GM18870 (cell line): ENCODE measurements at regions not wholly inside any gene's neighbourhood (a gene's known extent, or its start where the extent isn't known, plus 50 kb on each side); places are given as distances from the start of the nearest gene placed in this dataset.
A peak's percentile ranks its signal among the peaks of the same experiment; 100 is the strongest.

Source experiments
- ATAC-seq: cut with Tn5 transposase; IDR thresholded peaks from one replicate; pipeline ENCODE4 v1.9.1; 2021; ENCODE audit warnings: moderate library complexity; ENCODE audit not compliant: unreplicated experiment

GRCh38 chr5:57338068-57338867, 144.3 kb downstream of the ACTBL2 start:
- peak; percentile 57 for ATAC-seq

- no peak for ATAC-seq
Measured at GRCh38 chr5:57335092-57335660, 147.4 kb downstream of the ACTBL2 start.

GRCh38 chr5:57334475-57334874, 148.1 kb downstream of the ACTBL2 start:
- ATAC-seq: no peak

GRCh38 chr5:57332361-57332760, 150.2 kb downstream of the ACTBL2 start:
- ATAC-seq: no peak

GRCh38 chr5:57327561-57328367, 153.9 kb downstream of the GPBP1 start:
- no peak for ATAC-seq

GRCh38 chr5:57325678-57326397, 152.0 kb downstream of the GPBP1 start:
- no peak for ATAC-seq

- ATAC-seq: no peak
Measured at GRCh38 chr5:57324861-57325260, 151.0 kb downstream of the GPBP1 start.

GRCh38 chr5:57324181-57324580, 150.3 kb downstream of the GPBP1 start:
- ATAC-seq: no peak

- no peak for ATAC-seq
Measured at GRCh38 chr5:57320582-57320981, 146.7 kb downstream of the GPBP1 start.

- ATAC-seq: no peak
Measured at GRCh38 chr5:57319628-57320027, 145.8 kb downstream of the GPBP1 start.

- ATAC-seq: no peak
Measured at GRCh38 chr5:57318251-57318650, 144.4 kb downstream of the GPBP1 start.

- ATAC-seq: no peak
Measured at GRCh38 chr5:57317341-57317740, 143.5 kb downstream of the GPBP1 start.

- ATAC-seq: no peak
Measured at GRCh38 chr5:57316798-57317327, 143.0 kb downstream of the GPBP1 start.

GRCh38 chr5:57315941-57316340, 142.1 kb downstream of the GPBP1 start:
- ATAC-seq: no peak
